ENCODE measurements at regions not wholly inside any gene's neighbourhood (a gene's known extent, or its start where the extent isn't known, plus 50 kb on each side); places are given as distances from the start of the nearest gene placed in this dataset.

- DNase-seq = no peak
These were observed 433.4 kb upstream of the IL12A start for GRCh38 chr3:159555205-159555604.

GRCh38 chr3:159559771-159560170 lies 428.9 kb upstream of the IL12A start:
- DNase-seq = no peak

- no peak for DNase-seq
These were observed 428.2 kb upstream of the IL12A start for GRCh38 chr3:159560214-159560979.

GRCh38 chr3:159565313-159565712 lies 423.3 kb upstream of the IL12A start:
- no peak for DNase-seq

- no peak for DNase-seq
These were observed 405.0 kb upstream of the IL12A start for GRCh38 chr3:159583662-159584061.

- no peak for DNase-seq
These were observed 404.2 kb upstream of the IL12A start for GRCh38 chr3:159584421-159584820.

GRCh38 chr3:159586571-159587202 lies 401.9 kb upstream of the IL12A start:
- no peak for DNase-seq

- no peak for DNase-seq
These were observed 394.6 kb upstream of the IL12A start for GRCh38 chr3:159593927-159594605.

- DNase-seq = no peak
These were observed 388.3 kb upstream of the IL12A start for GRCh38 chr3:159600291-159600690.

- DNase-seq = no peak
These were observed 384.5 kb upstream of the IL12A start for GRCh38 chr3:159604151-159604581.

- no peak for DNase-seq
These were observed 383.5 kb upstream of the IL12A start for GRCh38 chr3:159605101-159605500.

- no peak for DNase-seq
These were observed 382.9 kb upstream of the IL12A start for GRCh38 chr3:159605776-159606175.

- DNase-seq = no peak
These were observed 380.8 kb upstream of the IL12A start for GRCh38 chr3:159607856-159608255.

- no peak for DNase-seq
These were observed 380.3 kb upstream of the IL12A start for GRCh38 chr3:159608311-159608710.

- no peak for DNase-seq
These were observed 379.0 kb upstream of the IL12A start for GRCh38 chr3:159609625-159610024.

GRCh38 chr3:159616234-159616825 lies 372.3 kb upstream of the IL12A start:
- no peak for DNase-seq

GRCh38 chr3:159619341-159619885 lies 369.2 kb upstream of the IL12A start:
- DNase-seq = no peak

- no peak for DNase-seq
These were observed 368.4 kb upstream of the IL12A start for GRCh38 chr3:159620281-159620680.

- no peak for DNase-seq
These were observed 367.8 kb upstream of the IL12A start for GRCh38 chr3:159620873-159621272.

GRCh38 chr3:159624616-159625015 lies 364.0 kb upstream of the IL12A start:
- no peak for DNase-seq

GRCh38 chr3:159625594-159625993 lies 363.0 kb upstream of the IL12A start:
- no peak for DNase-seq

- no peak for DNase-seq
These were observed 362.0 kb upstream of the IL12A start for GRCh38 chr3:159626598-159626997.

GRCh38 chr3:159627229-159627628 lies 361.4 kb upstream of the IL12A start:
- no peak for DNase-seq
